ENCODE measurements at regions not wholly inside any gene's neighbourhood (a gene's known extent, or its start where the extent isn't known, plus 50 kb on each side); places are given as distances from the start of the nearest gene placed in this dataset.

DNA sequence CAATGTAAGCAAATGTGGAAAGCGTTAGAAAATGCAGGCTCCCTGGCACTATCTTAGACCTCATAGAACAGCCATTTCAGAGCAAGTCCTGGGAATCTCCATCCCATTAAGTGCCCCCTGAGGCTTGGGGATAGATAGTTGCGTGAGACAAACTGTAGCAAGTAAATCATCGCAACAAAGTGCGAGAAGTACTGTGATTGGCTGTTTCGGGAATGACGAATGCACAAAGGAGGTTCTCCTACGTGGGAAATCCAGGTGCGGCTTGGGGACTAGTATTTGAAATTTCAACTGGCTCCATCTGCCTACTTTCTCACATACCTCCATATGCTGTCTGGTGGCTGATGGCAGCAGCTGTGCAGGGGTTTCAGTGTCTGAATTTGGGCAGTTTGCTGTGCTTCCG, 84.5 kb downstream of the PLEKHG1 start:
- no peak overlapping the region for H3K4me3 Mint-ChIP-seq
- no peak overlapping the region for H3K4me3 ChIP-seq (ENCODE audit: low read length)
- H3K36me3 ChIP-seq (ENCODE audit: control insufficient read depth, insufficient read depth, low read length): no peaks in the 10 kb centered on the region
- intact Hi-C loops (cut with micrococcal nuclease): no loop called here
- H3K27ac Mint-ChIP-seq: no peak overlapping the region
- no peaks in the 10 kb centered on the region for H3K36me3 Mint-ChIP-seq
- WGBS (ENCODE audit: insufficient coverage): 98% methylated on average over 9 of the region's 9 CpGs
- TF ChIP-seq, protein P1, sequence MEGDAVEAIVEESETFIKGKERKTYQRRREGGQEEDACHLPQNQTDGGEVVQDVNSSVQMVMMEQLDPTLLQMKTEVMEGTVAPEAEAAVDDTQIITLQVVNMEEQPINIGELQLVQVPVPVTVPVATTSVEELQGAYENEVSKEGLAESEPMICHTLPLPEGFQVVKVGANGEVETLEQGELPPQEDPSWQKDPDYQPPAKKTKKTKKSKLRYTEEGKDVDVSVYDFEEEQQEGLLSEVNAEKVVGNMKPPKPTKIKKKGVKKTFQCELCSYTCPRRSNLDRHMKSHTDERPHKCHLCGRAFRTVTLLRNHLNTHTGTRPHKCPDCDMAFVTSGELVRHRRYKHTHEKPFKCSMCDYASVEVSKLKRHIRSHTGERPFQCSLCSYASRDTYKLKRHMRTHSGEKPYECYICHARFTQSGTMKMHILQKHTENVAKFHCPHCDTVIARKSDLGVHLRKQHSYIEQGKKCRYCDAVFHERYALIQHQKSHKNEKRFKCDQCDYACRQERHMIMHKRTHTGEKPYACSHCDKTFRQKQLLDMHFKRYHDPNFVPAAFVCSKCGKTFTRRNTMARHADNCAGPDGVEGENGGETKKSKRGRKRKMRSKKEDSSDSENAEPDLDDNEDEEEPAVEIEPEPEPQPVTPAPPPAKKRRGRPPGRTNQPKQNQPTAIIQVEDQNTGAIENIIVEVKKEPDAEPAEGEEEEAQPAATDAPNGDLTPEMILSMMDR (IDR thresholded peaks at IDR 0.05): no peak
- H3K4me1 Mint-ChIP-seq: no peaks in the 10 kb centered on the region
- no peaks in the 10 kb centered on the region for H3K9me3 ChIP-seq (ENCODE audit: control insufficient read depth, insufficient read depth, low read length)
- DNase-seq (no peak), ATAC-seq (no peak)
- peaks cover 16% of the 10 kb centered on the region for H3K4me1 ChIP-seq (ENCODE audit: control insufficient read depth, insufficient read depth, low read length)
- no peaks in the 10 kb centered on the region for H3K27me3 ChIP-seq (ENCODE audit: control insufficient read depth, insufficient read depth, low read length)
- no peaks in the 10 kb centered on the region for H3K9me3 Mint-ChIP-seq
- H3K27ac ChIP-seq (ENCODE audit: low read length): peak overlapping the region; percentile 56
- no peaks in the 10 kb centered on the region for H3K27me3 Mint-ChIP-seq (ENCODE audit: low read depth in 2 of 2)

DNA sequence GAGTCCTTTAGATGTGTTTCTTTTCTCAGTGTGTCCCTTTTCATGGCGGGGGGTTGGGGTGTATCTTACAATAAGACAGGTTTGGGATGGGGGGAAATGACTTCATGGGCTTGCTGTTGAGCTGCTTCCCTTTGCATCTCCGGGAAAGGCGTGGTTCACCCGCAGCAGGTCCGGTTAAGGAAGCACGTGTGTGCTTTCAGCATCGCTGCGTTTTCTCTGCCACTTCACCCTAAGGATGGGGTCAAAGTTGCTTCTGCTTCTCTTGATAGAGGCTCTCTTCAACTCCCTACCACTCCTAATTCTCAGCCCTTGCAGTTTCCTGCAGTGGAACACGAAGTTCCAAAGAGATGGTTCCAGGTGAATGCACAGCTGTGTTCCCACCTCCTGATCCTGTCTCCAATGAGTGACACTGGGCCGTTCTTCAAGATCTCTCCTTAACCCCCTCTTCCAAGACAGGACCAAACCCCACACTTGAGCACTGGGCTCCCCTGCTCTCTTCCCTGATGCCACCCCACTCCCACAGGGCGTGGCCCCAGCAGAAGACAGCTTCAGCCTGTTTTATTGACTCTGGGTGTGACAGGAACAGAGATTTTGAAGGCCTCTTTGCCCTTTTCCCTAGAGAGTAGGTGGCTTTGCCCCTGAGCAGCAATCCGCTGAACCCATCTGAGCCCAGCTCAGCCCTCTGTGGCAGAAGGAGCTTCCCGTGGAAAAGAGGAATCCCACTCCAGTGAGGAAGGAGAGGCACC, 85.2 kb downstream of the PLEKHG1 start:
- DNase-seq (no peak), ATAC-seq (no peak)
- Mint-ChIP-seq H3K4me3 (no peak overlapping the region), H3K27ac (no peak overlapping the region), H3K36me3 (no peaks in the 10 kb centered on the region), H3K27me3 (ENCODE audit: low read depth in 2 of 2) (no peaks in the 10 kb centered on the region), H3K9me3 (no peaks in the 10 kb centered on the region), H3K4me1 (no peaks in the 10 kb centered on the region)
- WGBS (ENCODE audit: insufficient coverage): 45% methylated on average over 13 of the region's 13 CpGs
- intact Hi-C loops (cut with micrococcal nuclease): no loop called here
- no peaks in the 10 kb centered on the region for H3K27me3 ChIP-seq (ENCODE audit: control insufficient read depth, insufficient read depth, low read length)
- H3K4me3 ChIP-seq (ENCODE audit: low read length): no peak overlapping the region
- H3K27ac ChIP-seq (ENCODE audit: low read length): peak overlapping the region; percentile 56
- no peaks in the 10 kb centered on the region for H3K9me3 ChIP-seq (ENCODE audit: control insufficient read depth, insufficient read depth, low read length)
- TF ChIP-seq, protein P1 (IDR thresholded peaks at IDR 0.05): no peak
- H3K36me3 ChIP-seq (ENCODE audit: control insufficient read depth, insufficient read depth, low read length): no peaks in the 10 kb centered on the region
- H3K4me1 ChIP-seq (ENCODE audit: control insufficient read depth, insufficient read depth, low read length): peaks cover 16% of the 10 kb centered on the region

DNA sequence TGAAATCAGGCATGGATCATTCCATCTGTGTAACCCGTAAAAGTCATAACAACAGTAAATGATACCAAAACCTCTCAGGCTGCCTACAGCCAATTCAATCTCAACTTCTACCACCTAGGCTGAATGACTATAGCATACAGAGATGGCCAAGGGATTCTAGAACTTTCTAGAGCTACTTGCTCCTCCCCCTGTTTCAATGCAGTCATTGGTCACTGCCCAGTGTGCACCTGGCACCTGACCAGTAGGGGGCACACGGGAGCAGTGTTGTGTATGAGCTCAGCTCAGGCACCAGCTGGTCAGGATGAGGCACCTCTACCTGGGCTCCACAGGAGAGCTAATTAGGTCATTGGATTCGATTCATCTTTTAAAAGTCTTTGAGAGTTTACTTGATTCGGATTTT, 86.2 kb downstream of the PLEKHG1 start:
- H3K36me3 ChIP-seq (ENCODE audit: control insufficient read depth, insufficient read depth, low read length): no peaks in the 10 kb centered on the region
- TF ChIP-seq, protein P1 (IDR thresholded peaks at IDR 0.05): peak; percentile 35
- no peak overlapping the region for H3K27ac Mint-ChIP-seq
- H3K4me3 Mint-ChIP-seq: no peak overlapping the region
- H3K4me1 ChIP-seq (ENCODE audit: control insufficient read depth, insufficient read depth, low read length): peaks cover 16% of the 10 kb centered on the region
- WGBS (ENCODE audit: insufficient coverage): 77% methylated on average over 3 of the region's 4 CpGs
- intact Hi-C loops (cut with micrococcal nuclease): no loop called here
- no peak overlapping the region for H3K4me3 ChIP-seq (ENCODE audit: low read length)
- H3K27ac ChIP-seq (ENCODE audit: low read length): no peak overlapping the region
- no peaks in the 10 kb centered on the region for H3K36me3 Mint-ChIP-seq
- peak; percentile 20 to 63 for DNase-seq
- H3K4me1 Mint-ChIP-seq: no peaks in the 10 kb centered on the region
- no peaks in the 10 kb centered on the region for H3K27me3 Mint-ChIP-seq (ENCODE audit: low read depth in 2 of 2)
- peak; percentile 49 to 67 (median 61) for ATAC-seq
- H3K27me3 ChIP-seq (ENCODE audit: control insufficient read depth, insufficient read depth, low read length): no peaks in the 10 kb centered on the region
- no peaks in the 10 kb centered on the region for H3K9me3 ChIP-seq (ENCODE audit: control insufficient read depth, insufficient read depth, low read length)
- H3K9me3 Mint-ChIP-seq: no peaks in the 10 kb centered on the region

DNA sequence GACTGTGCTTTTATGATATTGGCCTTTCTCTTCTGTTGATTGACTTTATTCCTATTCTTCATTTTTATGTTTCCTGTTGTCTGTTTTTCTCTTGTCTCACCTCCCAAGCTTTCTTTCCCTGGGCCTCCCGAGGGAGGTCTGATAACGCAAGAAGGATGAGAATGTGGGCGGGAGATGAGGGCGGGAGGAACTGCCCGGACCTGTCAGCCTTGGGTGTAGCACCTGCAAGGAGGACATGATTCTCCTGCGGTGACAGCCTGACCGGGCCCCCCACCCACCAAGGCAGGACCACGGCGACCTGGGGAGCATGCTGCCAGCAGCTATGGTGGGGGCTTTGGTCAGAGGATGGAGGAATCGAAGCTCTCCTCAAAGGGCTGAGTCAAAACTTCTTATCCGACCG, 86.9 kb downstream of the PLEKHG1 start:
- ATAC-seq: no peak
- H3K4me3 ChIP-seq (ENCODE audit: low read length): no peak overlapping the region
- intact Hi-C loops (cut with micrococcal nuclease): no loop called here

More for the DNA sequence above, 86.9 kb downstream of the PLEKHG1 start:
- no peaks in the 10 kb centered on the region for H3K36me3 ChIP-seq (ENCODE audit: control insufficient read depth, insufficient read depth, low read length)
- Mint-ChIP-seq H3K9me3 (no peaks in the 10 kb centered on the region), H3K27ac (no peak overlapping the region), H3K4me1 (no peaks in the 10 kb centered on the region), H3K27me3 (ENCODE audit: low read depth in 2 of 2) (no peaks in the 10 kb centered on the region), H3K36me3 (no peaks in the 10 kb centered on the region), H3K4me3 (no peak overlapping the region)
- WGBS (ENCODE audit: insufficient coverage): 85% methylated on average over 12 of the region's 12 CpGs
- TF ChIP-seq, protein P1 (IDR thresholded peaks at IDR 0.05): no peak
- peaks cover 16% of the 10 kb centered on the region for H3K4me1 ChIP-seq (ENCODE audit: control insufficient read depth, insufficient read depth, low read length)
- no peak for DNase-seq
- no peaks in the 10 kb centered on the region for H3K9me3 ChIP-seq (ENCODE audit: control insufficient read depth, insufficient read depth, low read length)
- no peaks in the 10 kb centered on the region for H3K27me3 ChIP-seq (ENCODE audit: control insufficient read depth, insufficient read depth, low read length)
- no peak overlapping the region for H3K27ac ChIP-seq (ENCODE audit: low read length)

Measured in natural killer cell (primary cell).